ENCODE measurements at regions not wholly inside any gene's neighbourhood (a gene's known extent, or its start where the extent isn't known, plus 50 kb on each side); places are given as distances from the start of the nearest gene placed in this dataset.
A peak's percentile ranks its signal among the peaks of the same experiment; 100 is the strongest.
"Not testable (repeated sequence)": the region's sequence is repeated elsewhere in the genome, so short reads cannot be mapped to it uniquely, and the experiment has no call there.

- Histone ChIP-seq H3K4me3 (ENCODE audit: low read depth, low read length) (no peak overlapping the region), H3K27ac (peak overlapping the region; percentile 20), H3K79me2 (no peaks in the 10 kb centered on the region), H3K9me3 (ENCODE audit: control insufficient read depth, low read length) (no peaks in the 10 kb centered on the region), H3K4me2 (ENCODE audit: low read length) (no peak overlapping the region), H3K4me1 (peaks cover 22% of the 10 kb centered on the region), H3K36me3 (ENCODE audit: control insufficient read depth, insufficient read depth, low read length) (no peaks in the 10 kb centered on the region), H3K27me3 (ENCODE audit: control insufficient read depth, insufficient read depth, low read length) (no peaks in the 10 kb centered on the region), H3K9ac (no peak overlapping the region), H2AFZ (peak overlapping the region; percentile 18)
- peak; percentile 15 for TF ChIP-seq CTCF (IDR thresholded peaks at IDR 0.05)
Observed at GRCh38 chr5:152170350-152170749, 234.7 kb downstream of the NMUR2 start.

GRCh38 chr5:152164860-152165259, 240.2 kb upstream of the GLRA1 start:
- Histone ChIP-seq H3K9ac (no peak overlapping the region), H3K4me3 (ENCODE audit: low read depth, low read length) (no peak overlapping the region), H3K27me3 (ENCODE audit: control insufficient read depth, insufficient read depth, low read length) (no peaks in the 10 kb centered on the region), H3K4me1 (peaks cover 14% of the 10 kb centered on the region), H3K36me3 (ENCODE audit: control insufficient read depth, insufficient read depth, low read length) (no peaks in the 10 kb centered on the region), H2AFZ (no peak overlapping the region), H3K79me2 (no peaks in the 10 kb centered on the region), H3K4me2 (ENCODE audit: low read length) (no peak overlapping the region), H3K27ac (no peak overlapping the region), H3K9me3 (ENCODE audit: control insufficient read depth, low read length) (no peaks in the 10 kb centered on the region)
- TF ChIP-seq CTCF (IDR thresholded peaks at IDR 0.05) = peak; percentile 43

GRCh38 chr5:152159894-152160293, 235.2 kb upstream of the GLRA1 start:
- not testable (repeated sequence) for H3K27me3 ChIP-seq (ENCODE audit: control insufficient read depth, insufficient read depth, low read length); H3K9ac ChIP-seq; H3K9me3 ChIP-seq (ENCODE audit: control insufficient read depth, low read length); H3K4me3 ChIP-seq (ENCODE audit: low read depth, low read length); H3K4me2 ChIP-seq (ENCODE audit: low read length); H3K36me3 ChIP-seq (ENCODE audit: control insufficient read depth, insufficient read depth, low read length); H3K79me2 ChIP-seq; H3K27ac ChIP-seq; H3K4me1 ChIP-seq
- H2AFZ ChIP-seq = peak overlapping the region; percentile 60

- not testable (repeated sequence) for H3K4me2 ChIP-seq (ENCODE audit: low read length); H3K9ac ChIP-seq; H3K27me3 ChIP-seq (ENCODE audit: control insufficient read depth, insufficient read depth, low read length); H3K36me3 ChIP-seq (ENCODE audit: control insufficient read depth, insufficient read depth, low read length); H3K4me1 ChIP-seq; H3K9me3 ChIP-seq (ENCODE audit: control insufficient read depth, low read length); H2AFZ ChIP-seq; H3K27ac ChIP-seq; H3K79me2 ChIP-seq; H3K4me3 ChIP-seq (ENCODE audit: low read depth, low read length)
Observed at GRCh38 chr5:152154452-152154851, 229.8 kb upstream of the GLRA1 start.

GRCh38 chr5:152151940-152152339, 227.3 kb upstream of the GLRA1 start:
- Histone ChIP-seq H3K4me3 (ENCODE audit: low read depth, low read length) (no peak overlapping the region), H3K27ac (no peak overlapping the region), H3K79me2 (no peaks in the 10 kb centered on the region)

More at GRCh38 chr5:152151940-152152339, 227.3 kb upstream of the GLRA1 start:
- Histone ChIP-seq H3K4me2 (ENCODE audit: low read length) (no peak overlapping the region), H3K27me3 (ENCODE audit: control insufficient read depth, insufficient read depth, low read length) (no peaks in the 10 kb centered on the region), H3K36me3 (ENCODE audit: control insufficient read depth, insufficient read depth, low read length) (no peaks in the 10 kb centered on the region), H3K9me3 (ENCODE audit: control insufficient read depth, low read length) (no peaks in the 10 kb centered on the region), H3K4me1 (peaks cover 3% of the 10 kb centered on the region), H3K9ac (no peak overlapping the region), H2AFZ (no peak overlapping the region)
- TF ChIP-seq CTCF (IDR thresholded peaks at IDR 0.05) = no peak
